ENCODE measurements at regions not wholly inside any gene's neighbourhood (a gene's known extent, or its start where the extent isn't known, plus 50 kb on each side); places are given as distances from the start of the nearest gene placed in this dataset.

GRCh38 chr10:117652228-117653169 lies 110.0 kb downstream of the EMX2 start:
- Histone ChIP-seq H3K4me3 (no peak overlapping the region), H3K9me3 (peaks cover 1 to 25% of the 10 kb centered on the region in 2 donors), H3K27ac (no peak overlapping the region), H3K27me3 (no peaks in the 10 kb centered on the region), H3K4me1 (no peaks in the 10 kb centered on the region), H3K36me3 (no peaks in the 10 kb centered on the region)
- TF ChIP-seq CTCF (IDR thresholded peaks at IDR 0.05): no peak
- DNase-seq (ENCODE audit: low spot score): no peak

- H3K9me3 ChIP-seq: peaks cover 4 to 25% of the 10 kb centered on the region in 2 donors
- DNase-seq (ENCODE audit: low spot score): no peak
- H3K36me3 ChIP-seq: no peaks in the 10 kb centered on the region
- no peak for TF ChIP-seq CTCF (IDR thresholded peaks at IDR 0.05)
- H3K27ac ChIP-seq: no peak overlapping the region
- H3K4me3 ChIP-seq: no peak overlapping the region
- H3K4me1 ChIP-seq: no peaks in the 10 kb centered on the region
- no peaks in the 10 kb centered on the region for H3K27me3 ChIP-seq
Measured at GRCh38 chr10:117653170-117653515, 110.6 kb downstream of the EMX2 start.

GRCh38 chr10:117654105-117654504 lies 111.6 kb downstream of the EMX2 start:
- H3K4me3 ChIP-seq: no peak overlapping the region
- no peak for TF ChIP-seq CTCF (IDR thresholded peaks at IDR 0.05)
- H3K27me3 ChIP-seq: no peaks in the 10 kb centered on the region
- H3K4me1 ChIP-seq: no peaks in the 10 kb centered on the region
- DNase-seq (ENCODE audit: low spot score): no peak
- no peak overlapping the region for H3K27ac ChIP-seq
- H3K9me3 ChIP-seq: peaks cover 4 to 25% of the 10 kb centered on the region in 2 donors
- H3K36me3 ChIP-seq: no peaks in the 10 kb centered on the region

- H3K9me3 ChIP-seq: peaks cover 4 to 13% of the 10 kb centered on the region in 2 donors
- no peaks in the 10 kb centered on the region for H3K36me3 ChIP-seq
- H3K27me3 ChIP-seq: no peaks in the 10 kb centered on the region
- DNase-seq (ENCODE audit: low spot score): no peak
- no peak for TF ChIP-seq CTCF (IDR thresholded peaks at IDR 0.05)
- H3K27ac ChIP-seq: no peak overlapping the region
- no peaks in the 10 kb centered on the region for H3K4me1 ChIP-seq
- no peak overlapping the region for H3K4me3 ChIP-seq
Measured at GRCh38 chr10:117656385-117657367, 114.1 kb downstream of the EMX2 start.

GRCh38 chr10:117661316-117661715 lies 118.8 kb downstream of the EMX2 start:
- Histone ChIP-seq H3K9me3 (peaks cover 0 to 4% of the 10 kb centered on the region in 2 donors), H3K4me3 (no peak overlapping the region), H3K36me3 (no peaks in the 10 kb centered on the region), H3K4me1 (no peaks in the 10 kb centered on the region), H3K27me3 (no peaks in the 10 kb centered on the region), H3K27ac (no peak overlapping the region)
- TF ChIP-seq CTCF (IDR thresholded peaks at IDR 0.05): no peak
- DNase-seq (ENCODE audit: low spot score): no peak

Measured in right atrium auricular region (tissue), 2 donors.